ENCODE measurements at regions not wholly inside any gene's neighbourhood (a gene's known extent, or its start where the extent isn't known, plus 50 kb on each side); places are given as distances from the start of the nearest gene placed in this dataset.

DNA sequence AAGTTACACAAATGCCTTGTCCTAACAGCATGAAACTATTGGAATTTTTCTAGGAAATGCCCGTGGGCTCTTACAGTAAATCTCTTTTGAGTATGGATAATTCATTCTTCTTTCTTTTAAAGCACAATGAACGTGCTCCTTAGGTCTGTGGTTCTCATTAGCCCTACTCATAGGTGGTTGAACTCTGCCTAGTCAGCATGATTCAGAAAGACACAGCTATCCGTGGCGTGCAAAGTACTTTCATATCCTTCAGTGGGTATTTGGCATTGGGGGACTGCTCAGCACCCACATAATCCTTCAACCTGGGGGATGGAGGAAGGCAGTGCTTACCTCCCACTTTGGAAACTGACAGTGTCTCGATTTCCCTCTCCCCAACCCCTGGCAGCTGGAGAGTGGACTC lies 462.0 kb upstream of the CLINT1 start:
- DNase-seq: no peak
- H3K27me3 Mint-ChIP-seq (ENCODE audit: unreplicated experiment): no peaks in the 10 kb centered on the region
- no peaks in the 10 kb centered on the region for H3K36me3 Mint-ChIP-seq (ENCODE audit: unreplicated experiment)
- H3K4me1 Mint-ChIP-seq (ENCODE audit: low read depth, unreplicated experiment): peaks cover 5% of the 10 kb centered on the region
- H3K9me3 Mint-ChIP-seq (ENCODE audit: unreplicated experiment): peaks cover 1% of the 10 kb centered on the region
- no peak overlapping the region for H3K27ac Mint-ChIP-seq (ENCODE audit: unreplicated experiment)
- TF ChIP-seq, protein P1, sequence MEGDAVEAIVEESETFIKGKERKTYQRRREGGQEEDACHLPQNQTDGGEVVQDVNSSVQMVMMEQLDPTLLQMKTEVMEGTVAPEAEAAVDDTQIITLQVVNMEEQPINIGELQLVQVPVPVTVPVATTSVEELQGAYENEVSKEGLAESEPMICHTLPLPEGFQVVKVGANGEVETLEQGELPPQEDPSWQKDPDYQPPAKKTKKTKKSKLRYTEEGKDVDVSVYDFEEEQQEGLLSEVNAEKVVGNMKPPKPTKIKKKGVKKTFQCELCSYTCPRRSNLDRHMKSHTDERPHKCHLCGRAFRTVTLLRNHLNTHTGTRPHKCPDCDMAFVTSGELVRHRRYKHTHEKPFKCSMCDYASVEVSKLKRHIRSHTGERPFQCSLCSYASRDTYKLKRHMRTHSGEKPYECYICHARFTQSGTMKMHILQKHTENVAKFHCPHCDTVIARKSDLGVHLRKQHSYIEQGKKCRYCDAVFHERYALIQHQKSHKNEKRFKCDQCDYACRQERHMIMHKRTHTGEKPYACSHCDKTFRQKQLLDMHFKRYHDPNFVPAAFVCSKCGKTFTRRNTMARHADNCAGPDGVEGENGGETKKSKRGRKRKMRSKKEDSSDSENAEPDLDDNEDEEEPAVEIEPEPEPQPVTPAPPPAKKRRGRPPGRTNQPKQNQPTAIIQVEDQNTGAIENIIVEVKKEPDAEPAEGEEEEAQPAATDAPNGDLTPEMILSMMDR (IDR thresholded peaks at IDR 0.05; ENCODE audit: partially characterized antibody, unreplicated experiment): no peak
- no peak overlapping the region for H3K4me3 Mint-ChIP-seq (ENCODE audit: unreplicated experiment)

DNA sequence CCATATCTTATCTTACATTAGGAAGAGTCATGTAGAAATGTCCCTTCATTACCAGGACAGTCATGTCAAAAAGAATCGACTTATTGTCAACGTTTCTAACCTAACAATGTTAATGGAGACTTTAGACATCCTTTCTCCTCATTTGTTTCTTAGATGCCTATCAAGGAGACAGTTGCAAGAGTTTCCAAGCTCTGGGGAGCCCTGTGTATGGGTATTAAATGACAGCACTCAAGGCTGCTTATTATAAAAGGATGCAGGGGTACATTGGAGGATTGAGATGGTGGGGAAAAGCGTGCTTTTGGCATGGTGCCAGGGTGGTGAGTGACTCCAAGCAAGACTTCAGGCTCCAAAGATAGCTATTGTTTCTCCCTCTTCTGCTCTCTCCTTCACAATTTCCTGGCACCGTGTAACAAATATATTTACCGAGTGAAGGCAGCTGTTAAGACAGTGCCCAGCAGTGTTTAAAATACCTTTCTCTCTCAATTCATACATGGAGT lies 461.3 kb upstream of the CLINT1 start:
- Mint-ChIP-seq H3K27me3 (ENCODE audit: unreplicated experiment) (no peaks in the 10 kb centered on the region), H3K4me3 (ENCODE audit: unreplicated experiment) (no peak overlapping the region), H3K9me3 (ENCODE audit: unreplicated experiment) (peaks cover 1% of the 10 kb centered on the region), H3K27ac (ENCODE audit: unreplicated experiment) (no peak overlapping the region), H3K36me3 (ENCODE audit: unreplicated experiment) (no peaks in the 10 kb centered on the region), H3K4me1 (ENCODE audit: low read depth, unreplicated experiment) (peaks cover 5% of the 10 kb centered on the region)
- TF ChIP-seq, protein P1 (IDR thresholded peaks at IDR 0.05; ENCODE audit: partially characterized antibody, unreplicated experiment): no peak
- peak; percentile 35 for DNase-seq

DNA sequence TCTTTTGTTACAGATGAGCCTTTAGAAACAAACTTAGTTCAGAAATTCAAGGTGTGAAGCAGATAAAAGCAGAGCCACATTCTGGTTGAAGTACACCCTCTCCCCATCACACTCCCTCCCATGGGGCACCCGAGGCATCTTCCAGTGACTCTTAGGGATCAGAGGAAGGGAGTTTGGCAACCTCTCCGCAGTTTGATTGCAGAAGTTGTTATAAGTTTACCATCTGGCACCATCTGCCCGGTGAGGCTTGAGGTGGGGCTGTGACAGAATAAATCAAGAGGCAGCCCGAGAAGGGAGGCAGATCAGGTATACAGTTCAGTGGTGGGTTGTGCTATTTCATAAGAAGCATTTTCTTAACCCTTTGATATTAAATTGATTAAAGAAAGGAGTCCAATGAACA lies 458.6 kb upstream of the CLINT1 start:
- Mint-ChIP-seq H3K27me3 (ENCODE audit: unreplicated experiment) (no peaks in the 10 kb centered on the region), H3K4me3 (ENCODE audit: unreplicated experiment) (no peak overlapping the region), H3K4me1 (ENCODE audit: low read depth, unreplicated experiment) (peaks cover 7% of the 10 kb centered on the region), H3K9me3 (ENCODE audit: unreplicated experiment) (no peaks in the 10 kb centered on the region), H3K27ac (ENCODE audit: unreplicated experiment) (no peak overlapping the region), H3K36me3 (ENCODE audit: unreplicated experiment) (no peaks in the 10 kb centered on the region)
- DNase-seq: no peak
- TF ChIP-seq, protein P1 (IDR thresholded peaks at IDR 0.05; ENCODE audit: partially characterized antibody, unreplicated experiment): no peak

DNA sequence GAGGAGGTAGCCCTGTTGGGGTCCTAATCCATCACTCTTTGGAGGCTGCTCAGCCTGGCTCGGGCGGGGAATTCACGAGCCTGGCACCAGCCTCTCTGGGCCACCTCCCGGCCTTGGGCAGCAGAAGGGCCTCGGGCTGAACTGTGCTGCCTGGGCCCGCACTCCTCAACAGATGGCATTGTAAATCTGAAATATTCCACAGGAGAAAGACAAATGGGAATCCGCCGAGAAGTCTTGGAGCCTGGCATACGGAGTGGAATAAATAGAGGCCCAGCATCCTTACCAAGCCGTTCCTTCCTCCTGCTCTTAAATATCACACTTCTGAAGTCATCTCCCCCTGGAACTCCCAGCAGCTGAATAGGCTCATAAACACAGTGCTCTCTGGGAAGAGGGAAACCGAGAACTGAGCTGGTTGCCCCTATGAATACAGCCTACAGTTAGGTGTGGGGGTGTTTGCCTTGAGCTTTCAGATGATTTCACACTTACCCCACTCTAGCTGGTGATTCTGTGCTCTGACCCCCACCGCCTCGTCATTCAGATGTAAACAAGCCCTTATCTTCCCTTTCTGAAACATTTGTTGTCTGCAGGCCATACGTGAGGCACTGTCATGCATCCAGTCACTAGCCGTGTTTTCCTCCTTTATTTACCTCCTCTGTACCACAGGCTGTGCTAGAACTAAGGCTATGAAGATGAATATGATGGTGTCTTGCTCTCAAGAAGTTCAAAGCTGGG lies 455.0 kb upstream of the CLINT1 start:
- peaks cover 1% of the 10 kb centered on the region for H3K9me3 Mint-ChIP-seq (ENCODE audit: unreplicated experiment)
- H3K4me3 Mint-ChIP-seq (ENCODE audit: unreplicated experiment): no peak overlapping the region
- H3K36me3 Mint-ChIP-seq (ENCODE audit: unreplicated experiment): no peaks in the 10 kb centered on the region
- H3K27ac Mint-ChIP-seq (ENCODE audit: unreplicated experiment): no peak overlapping the region
- no peaks in the 10 kb centered on the region for H3K27me3 Mint-ChIP-seq (ENCODE audit: unreplicated experiment)
- TF ChIP-seq, protein P1 (IDR thresholded peaks at IDR 0.05; ENCODE audit: partially characterized antibody, unreplicated experiment): no peak
- DNase-seq: no peak
- H3K4me1 Mint-ChIP-seq (ENCODE audit: low read depth, unreplicated experiment): peaks cover 7% of the 10 kb centered on the region

DNA sequence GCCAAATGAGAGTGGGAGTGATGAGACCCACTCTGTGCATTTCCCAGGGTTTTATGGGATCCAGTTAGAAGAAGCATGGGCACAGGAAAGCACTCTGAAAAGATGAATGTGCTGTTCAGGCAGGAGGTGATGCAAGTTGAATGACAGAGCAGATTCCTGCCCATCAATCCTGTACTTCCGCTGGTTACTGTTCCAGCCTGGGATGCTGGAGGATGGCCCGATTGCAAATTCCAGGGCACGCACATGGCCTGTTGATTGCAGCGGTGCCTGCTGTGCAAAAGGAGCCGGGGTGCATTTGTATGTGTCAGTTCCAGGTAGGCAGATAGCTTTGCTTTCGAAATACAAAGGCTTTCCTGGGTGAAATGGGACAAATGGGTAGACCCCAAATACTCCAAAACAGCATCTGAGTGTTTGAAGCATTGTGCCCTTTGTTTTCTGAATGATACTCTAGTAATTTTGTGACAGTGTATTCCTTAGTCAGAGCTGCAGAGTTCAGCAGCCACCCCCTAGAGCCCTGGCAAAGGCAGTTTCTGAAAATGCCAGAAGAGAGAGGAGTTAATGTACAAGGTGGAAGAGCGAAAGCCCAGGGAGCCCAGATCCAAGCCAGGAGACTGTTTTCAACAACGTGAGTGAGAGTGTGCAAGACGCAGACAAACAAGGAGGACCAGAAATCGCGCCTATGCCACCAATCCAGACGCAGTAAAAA lies 454.2 kb upstream of the CLINT1 start:
- DNase-seq: no peak
- Mint-ChIP-seq H3K9me3 (ENCODE audit: unreplicated experiment) (peaks cover 1% of the 10 kb centered on the region), H3K27me3 (ENCODE audit: unreplicated experiment) (no peaks in the 10 kb centered on the region), H3K36me3 (ENCODE audit: unreplicated experiment) (no peaks in the 10 kb centered on the region), H3K4me1 (ENCODE audit: low read depth, unreplicated experiment) (peaks cover 7% of the 10 kb centered on the region), H3K27ac (ENCODE audit: unreplicated experiment) (no peak overlapping the region), H3K4me3 (ENCODE audit: unreplicated experiment) (no peak overlapping the region)
- TF ChIP-seq, protein P1 (IDR thresholded peaks at IDR 0.05; ENCODE audit: partially characterized antibody, unreplicated experiment): no peak

All from glutamatergic neuron (in vitro differentiated cells).